Endodermal cell (in vitro differentiated cells): ENCODE measurements at regions not wholly inside any gene's neighbourhood (a gene's known extent, or its start where the extent isn't known, plus 50 kb on each side); places are given as distances from the start of the nearest gene placed in this dataset.

Experiments
- DNase-seq: peaks from one replicate; pipeline ENCODE4 v3.0.0-alpha.2; 2017
- H3K27ac ChIP-seq: 2 replicates; pipeline ENCODE4 v1.5.1; 2013; ENCODE audit warnings: mild to moderate bottlenecking, low read depth, low read length, moderate library complexity
- H3K27me3 ChIP-seq: 2 replicates; pipeline ENCODE4 v1.6.1; 2013; ENCODE audit warnings: mild to moderate bottlenecking, low read length, moderate library complexity; ENCODE audit not compliant: insufficient read depth, control insufficient read depth, poor library complexity, severe bottlenecking
- H3K36me3 ChIP-seq: 2 replicates; pipeline ENCODE4 v1.7.0; 2013; ENCODE audit warnings: mild to moderate bottlenecking, low read length, moderate library complexity; ENCODE audit not compliant: control insufficient read depth, insufficient read depth
- H3K4me1 ChIP-seq: one replicate; pipeline ENCODE4 v1.7.0; 2013; ENCODE audit warnings: low read length; ENCODE audit not compliant: control insufficient read depth, insufficient read depth
- H3K4me3 ChIP-seq: 2 replicates; pipeline ENCODE4 v1.5.1; 2013; ENCODE audit warnings: mild to moderate bottlenecking, low read length, moderate library complexity
- H3K9ac ChIP-seq: 2 replicates; pipeline ENCODE4 v1.6.1; 2013; ENCODE audit warnings: mild to moderate bottlenecking, low read length, moderate library complexity; ENCODE audit not compliant: poor library complexity, severe bottlenecking; ENCODE audit errors: extremely low read depth
- H3K9me3 ChIP-seq: 2 replicates; pipeline ENCODE4 v1.6.1; 2013; ENCODE audit warnings: mild to moderate bottlenecking, low read length, moderate library complexity; ENCODE audit not compliant: control insufficient read depth
- H3K27ac Mint-ChIP-seq: 2 replicates; pipeline ENCODE4 v1.8.0; 2020; ENCODE audit warnings: mixed read lengths
- H3K27me3 Mint-ChIP-seq: 2 replicates; pipeline ENCODE4 v1.8.0; 2021; ENCODE audit warnings: mild to moderate bottlenecking, mixed read lengths; ENCODE audit not compliant: insufficient read depth
- H3K36me3 Mint-ChIP-seq: 2 replicates; pipeline ENCODE4 v1.8.0; 2020; ENCODE audit warnings: low read depth, mixed read lengths
- H3K4me1 Mint-ChIP-seq: 2 replicates; pipeline ENCODE4 v1.8.0; 2020; ENCODE audit warnings: mixed read lengths
- H3K4me3 Mint-ChIP-seq: 2 replicates; pipeline ENCODE4 v1.8.0; 2020; ENCODE audit warnings: mild to moderate bottlenecking, moderate library complexity, mixed read lengths
- H3K9me3 Mint-ChIP-seq: 2 replicates; pipeline ENCODE4 v1.8.0; 2020; ENCODE audit warnings: mild to moderate bottlenecking, mixed read lengths
- WGBS, 2 experiments: methylation state at CpG; one replicate each; pipeline versions ENCODE4 v1.1.5 to v1.1.7; 2013; ENCODE audit warnings: missing lambda C conversion rate in 2 of 2, mixed read lengths in 1 of 2; ENCODE audit not compliant: insufficient coverage in 1 of 2, insufficient read length in 1 of 2; 5-methylcytosine and 5-hydroxymethylcytosine counted together
- TF ChIP-seq, protein P1 (sequence below): fragments of 200-600 bp; sonication (generic); conservative IDR thresholded peaks from 2 replicates; pipeline ENCODE4 v1.5.0; 2021; ENCODE audit warnings: antibody characterized with exemption, mild to moderate bottlenecking

DNA sequence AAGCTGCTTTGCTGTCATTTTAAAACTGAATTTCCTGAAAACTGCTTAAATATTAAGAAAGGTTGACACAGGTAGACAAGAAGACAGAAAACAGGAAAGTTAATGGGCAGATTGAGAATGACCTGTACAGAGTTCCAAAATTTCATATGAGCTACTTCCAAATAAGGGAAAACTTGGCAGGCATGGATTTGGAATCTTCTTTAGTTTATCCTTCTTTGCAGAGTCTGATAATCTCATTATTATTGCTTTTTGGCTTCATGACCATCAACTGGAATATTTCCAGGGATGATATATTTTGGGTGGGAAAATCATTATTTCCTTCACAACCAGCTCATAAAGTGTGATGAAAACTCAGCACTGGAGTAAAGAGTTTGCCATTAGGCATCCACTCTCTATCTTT lies 346.5 kb upstream of the NPVF start:
- no peaks in the 10 kb centered on the region for H3K9me3 ChIP-seq
- H3K9ac ChIP-seq: no peak overlapping the region
- H3K36me3 Mint-ChIP-seq: no peaks in the 10 kb centered on the region
- no peaks in the 10 kb centered on the region for H3K36me3 ChIP-seq
- H3K27ac ChIP-seq: no peak overlapping the region
- H3K4me3 ChIP-seq: no peak overlapping the region
- H3K27ac Mint-ChIP-seq: no peak overlapping the region
- peaks cover 10% of the 10 kb centered on the region for H3K27me3 ChIP-seq
- H3K27me3 Mint-ChIP-seq: peaks cover 15% of the 10 kb centered on the region
- no peak for DNase-seq
- H3K4me1 ChIP-seq: no peaks in the 10 kb centered on the region
- no peaks in the 10 kb centered on the region for H3K9me3 Mint-ChIP-seq
- TF ChIP-seq, protein P1, sequence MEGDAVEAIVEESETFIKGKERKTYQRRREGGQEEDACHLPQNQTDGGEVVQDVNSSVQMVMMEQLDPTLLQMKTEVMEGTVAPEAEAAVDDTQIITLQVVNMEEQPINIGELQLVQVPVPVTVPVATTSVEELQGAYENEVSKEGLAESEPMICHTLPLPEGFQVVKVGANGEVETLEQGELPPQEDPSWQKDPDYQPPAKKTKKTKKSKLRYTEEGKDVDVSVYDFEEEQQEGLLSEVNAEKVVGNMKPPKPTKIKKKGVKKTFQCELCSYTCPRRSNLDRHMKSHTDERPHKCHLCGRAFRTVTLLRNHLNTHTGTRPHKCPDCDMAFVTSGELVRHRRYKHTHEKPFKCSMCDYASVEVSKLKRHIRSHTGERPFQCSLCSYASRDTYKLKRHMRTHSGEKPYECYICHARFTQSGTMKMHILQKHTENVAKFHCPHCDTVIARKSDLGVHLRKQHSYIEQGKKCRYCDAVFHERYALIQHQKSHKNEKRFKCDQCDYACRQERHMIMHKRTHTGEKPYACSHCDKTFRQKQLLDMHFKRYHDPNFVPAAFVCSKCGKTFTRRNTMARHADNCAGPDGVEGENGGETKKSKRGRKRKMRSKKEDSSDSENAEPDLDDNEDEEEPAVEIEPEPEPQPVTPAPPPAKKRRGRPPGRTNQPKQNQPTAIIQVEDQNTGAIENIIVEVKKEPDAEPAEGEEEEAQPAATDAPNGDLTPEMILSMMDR: no peak
- H3K4me1 Mint-ChIP-seq: peaks cover 4% of the 10 kb centered on the region
- H3K4me3 Mint-ChIP-seq: no peak overlapping the region

DNA sequence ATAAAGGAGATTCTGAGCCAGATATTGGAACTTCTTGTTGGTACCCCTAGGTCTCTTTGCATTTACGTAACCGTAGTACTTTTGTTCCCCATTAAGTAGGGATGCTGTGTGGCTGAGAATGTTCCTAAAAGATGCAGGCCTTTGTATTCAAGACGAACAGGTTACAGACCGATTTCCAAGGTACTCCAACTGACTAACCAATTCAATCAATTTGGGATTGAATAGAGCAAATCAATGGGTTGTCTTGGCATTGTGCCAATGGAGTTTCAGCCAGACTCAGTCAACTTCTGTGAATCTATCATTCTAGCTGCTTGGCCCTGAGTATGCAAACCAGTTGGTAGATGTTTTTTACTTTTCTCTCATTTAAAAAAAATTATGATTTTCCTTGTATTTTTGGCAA lies 347.3 kb upstream of the NPVF start:
- H3K9me3 ChIP-seq: no peaks in the 10 kb centered on the region
- peaks cover 6% of the 10 kb centered on the region for H3K4me1 Mint-ChIP-seq
- no peaks in the 10 kb centered on the region for H3K36me3 Mint-ChIP-seq
- DNase-seq: no peak
- peaks cover 10% of the 10 kb centered on the region for H3K27me3 ChIP-seq
- no peaks in the 10 kb centered on the region for H3K4me1 ChIP-seq
- TF ChIP-seq, protein P1: no peak
- peaks cover 16% of the 10 kb centered on the region for H3K27me3 Mint-ChIP-seq
- H3K9ac ChIP-seq: no peak overlapping the region
- no peak overlapping the region for H3K27ac ChIP-seq
- no peaks in the 10 kb centered on the region for H3K36me3 ChIP-seq
- no peaks in the 10 kb centered on the region for H3K9me3 Mint-ChIP-seq
- H3K27ac Mint-ChIP-seq: no peak overlapping the region
- 80 to 84% methylated on average over 4 of the region's 4 CpGs for WGBS, 2 experiments
- no peak overlapping the region for H3K4me3 ChIP-seq
- H3K4me3 Mint-ChIP-seq: no peak overlapping the region

DNA sequence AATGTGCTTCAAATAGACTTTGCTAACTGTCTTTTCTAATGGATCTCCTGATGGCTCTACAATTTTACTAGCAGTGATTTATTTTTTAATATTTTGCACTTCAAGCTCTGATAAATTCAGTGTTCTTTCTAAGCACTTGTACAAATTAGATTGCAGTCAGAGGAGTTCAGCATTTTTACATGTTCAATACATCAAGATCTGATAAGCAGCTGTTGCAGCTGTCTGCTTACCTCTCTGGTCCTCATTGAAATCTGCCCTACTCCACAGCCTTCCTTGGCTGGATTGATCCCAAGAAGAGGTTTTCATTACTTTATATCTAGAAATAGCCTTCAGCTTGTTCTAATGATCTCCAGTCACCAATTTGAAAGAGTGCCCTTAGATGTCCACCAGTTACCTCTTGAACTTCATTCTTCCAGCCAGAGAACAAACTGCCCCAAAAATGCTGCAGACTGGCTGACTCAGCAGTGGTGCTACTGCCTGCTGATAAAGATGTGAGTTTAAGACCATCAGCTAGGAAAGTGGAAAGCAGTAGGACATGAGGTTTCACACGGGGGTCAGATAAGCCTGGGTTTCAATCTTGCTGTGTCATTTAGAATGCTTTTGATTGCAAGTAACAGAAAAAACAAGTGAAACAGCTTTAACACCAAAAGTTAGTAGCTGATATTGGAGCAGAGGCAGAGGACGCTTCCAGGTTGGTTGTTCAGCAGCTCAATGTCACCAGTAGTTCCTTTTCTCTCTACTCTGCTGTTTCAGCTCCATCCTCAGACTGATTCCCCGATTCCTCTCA lies 350.9 kb upstream of the NPVF start:
- Mint-ChIP-seq H3K27me3 (peaks cover 20% of the 10 kb centered on the region), H3K9me3 (no peaks in the 10 kb centered on the region), H3K4me3 (no peak overlapping the region), H3K27ac (no peak overlapping the region), H3K36me3 (no peaks in the 10 kb centered on the region), H3K4me1 (peaks cover 6% of the 10 kb centered on the region)
- peak; percentile 56 for DNase-seq
- Histone ChIP-seq H3K36me3 (no peaks in the 10 kb centered on the region), H3K4me3 (no peak overlapping the region), H3K27ac (no peak overlapping the region), H3K27me3 (peaks cover 21% of the 10 kb centered on the region), H3K9me3 (no peaks in the 10 kb centered on the region), H3K4me1 (no peaks in the 10 kb centered on the region), H3K9ac (no peak overlapping the region)
- TF ChIP-seq, protein P1: no peak
- 59 to 70% methylated on average over 3 of the region's 3 CpGs for WGBS, 2 experiments
